ENCODE measurements at regions not wholly inside any gene's neighbourhood (a gene's known extent, or its start where the extent isn't known, plus 50 kb on each side); places are given as distances from the start of the nearest gene placed in this dataset.

DNA sequence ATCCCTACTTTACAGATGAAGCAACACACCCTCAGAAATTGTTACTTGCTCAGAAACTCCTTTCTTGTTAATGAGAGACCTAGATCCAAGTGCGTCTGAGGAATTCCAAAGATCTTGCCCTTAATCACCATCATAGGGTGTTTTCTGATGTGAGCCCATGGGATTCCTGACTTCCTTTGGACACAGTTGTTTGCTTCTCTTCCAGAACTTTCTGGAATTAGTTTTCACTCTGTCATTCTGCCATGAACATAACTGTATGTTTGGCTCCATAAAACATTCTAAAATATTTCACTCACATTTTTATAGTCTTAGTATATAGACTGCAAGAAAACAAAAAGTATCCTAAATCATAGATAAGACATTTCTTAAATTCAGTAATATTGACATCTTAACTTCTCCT lies 593.9 kb upstream of the SOX11 start:
- no peak overlapping the region for H3K4me3 ChIP-seq (ENCODE audit: low read length)
- TF ChIP-seq, protein P1, sequence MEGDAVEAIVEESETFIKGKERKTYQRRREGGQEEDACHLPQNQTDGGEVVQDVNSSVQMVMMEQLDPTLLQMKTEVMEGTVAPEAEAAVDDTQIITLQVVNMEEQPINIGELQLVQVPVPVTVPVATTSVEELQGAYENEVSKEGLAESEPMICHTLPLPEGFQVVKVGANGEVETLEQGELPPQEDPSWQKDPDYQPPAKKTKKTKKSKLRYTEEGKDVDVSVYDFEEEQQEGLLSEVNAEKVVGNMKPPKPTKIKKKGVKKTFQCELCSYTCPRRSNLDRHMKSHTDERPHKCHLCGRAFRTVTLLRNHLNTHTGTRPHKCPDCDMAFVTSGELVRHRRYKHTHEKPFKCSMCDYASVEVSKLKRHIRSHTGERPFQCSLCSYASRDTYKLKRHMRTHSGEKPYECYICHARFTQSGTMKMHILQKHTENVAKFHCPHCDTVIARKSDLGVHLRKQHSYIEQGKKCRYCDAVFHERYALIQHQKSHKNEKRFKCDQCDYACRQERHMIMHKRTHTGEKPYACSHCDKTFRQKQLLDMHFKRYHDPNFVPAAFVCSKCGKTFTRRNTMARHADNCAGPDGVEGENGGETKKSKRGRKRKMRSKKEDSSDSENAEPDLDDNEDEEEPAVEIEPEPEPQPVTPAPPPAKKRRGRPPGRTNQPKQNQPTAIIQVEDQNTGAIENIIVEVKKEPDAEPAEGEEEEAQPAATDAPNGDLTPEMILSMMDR (IDR thresholded peaks at IDR 0.05; ENCODE audit: insufficient read depth, low read depth, low read length, missing control alignments) = no peak
- DNase-seq (ENCODE audit: low read depth) = no peak

DNA sequence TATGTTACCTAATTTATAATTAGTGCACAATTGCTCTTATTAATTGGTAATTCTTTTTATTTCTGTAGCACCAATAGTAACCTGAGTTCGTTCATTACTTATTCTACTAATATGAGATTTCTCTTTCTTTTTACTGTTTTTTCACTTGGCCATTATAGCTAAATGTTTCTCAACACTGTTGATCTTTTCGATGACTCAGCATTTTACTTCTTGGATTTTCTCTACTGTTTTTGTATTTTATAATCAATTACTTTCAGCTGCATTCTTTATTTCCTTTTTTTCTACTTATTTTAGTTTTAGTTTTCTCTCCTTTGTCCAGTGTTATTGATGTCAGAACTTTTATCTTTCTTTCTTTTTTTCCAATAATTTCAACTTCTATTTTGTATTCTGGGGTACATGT lies 589.4 kb upstream of the SOX11 start:
- no peak for DNase-seq (ENCODE audit: low read depth)
- no peak overlapping the region for H3K4me3 ChIP-seq (ENCODE audit: low read length)
- TF ChIP-seq, protein P1 (IDR thresholded peaks at IDR 0.05; ENCODE audit: insufficient read depth, low read depth, low read length, missing control alignments) = no peak

DNA sequence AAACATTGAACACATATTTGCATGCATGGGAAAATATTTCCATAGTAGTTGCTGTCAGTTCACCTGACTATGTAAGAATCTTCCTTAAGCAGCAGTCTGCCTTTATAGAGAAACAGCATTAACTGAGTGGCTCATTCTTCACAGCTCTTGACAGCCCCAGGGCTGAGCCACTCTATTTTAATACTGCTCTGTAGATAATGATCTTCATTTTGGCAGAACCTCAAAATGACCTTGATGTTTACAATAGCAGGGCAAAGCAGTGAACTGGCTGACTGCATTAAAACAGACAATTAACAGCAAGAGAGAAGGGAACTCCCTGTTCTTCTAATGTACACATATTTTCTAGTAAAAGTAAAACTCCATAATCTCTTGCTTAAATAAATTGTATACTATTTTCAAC lies 580.6 kb upstream of the SOX11 start:
- no peak for DNase-seq (ENCODE audit: low read depth)
- TF ChIP-seq, protein P1 (IDR thresholded peaks at IDR 0.05; ENCODE audit: insufficient read depth, low read depth, low read length, missing control alignments) = no peak
- H3K4me3 ChIP-seq (ENCODE audit: low read length) = no peak overlapping the region

DNA sequence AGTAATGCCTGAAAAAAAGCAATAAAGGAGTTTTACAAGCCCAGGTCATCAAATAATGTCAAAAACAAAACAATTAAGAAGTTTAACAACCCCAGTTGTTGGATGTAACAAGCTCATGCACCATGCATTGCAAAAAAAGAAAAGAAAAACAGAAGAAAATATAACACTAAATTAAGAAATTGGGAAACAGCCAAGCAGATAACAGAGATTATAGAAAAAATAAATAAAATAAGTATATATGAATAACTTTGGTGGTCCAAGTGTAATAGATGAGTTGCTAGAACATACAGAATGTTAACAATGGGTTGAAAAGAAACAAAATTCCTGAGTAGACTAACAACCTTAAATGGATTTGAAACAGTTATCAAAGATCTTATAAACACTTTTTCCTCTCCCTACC lies 573.1 kb upstream of the SOX11 start:
- no peak for DNase-seq (ENCODE audit: low read depth)
- no peak overlapping the region for H3K4me3 ChIP-seq (ENCODE audit: low read length)

DNA sequence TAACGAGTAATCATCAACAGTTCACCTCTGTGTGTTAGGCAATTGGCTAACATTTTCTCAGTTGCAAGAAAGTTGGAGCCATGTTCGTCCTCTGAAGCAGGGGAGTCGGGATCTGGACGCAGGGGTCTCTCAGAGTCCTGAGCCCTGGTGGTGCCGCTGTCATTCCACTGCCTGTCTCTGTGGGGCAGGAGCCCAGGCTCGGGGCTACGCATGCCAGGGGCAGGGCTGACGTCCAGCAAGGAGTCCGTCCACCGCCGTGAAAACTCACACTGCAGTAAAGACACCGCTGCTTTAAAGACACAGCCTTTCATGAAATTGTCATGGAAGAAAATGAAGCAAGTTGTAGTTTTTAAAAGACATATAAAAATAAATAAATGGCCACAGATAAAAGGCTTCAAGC lies 571.1 kb upstream of the SOX11 start:
- TF ChIP-seq, protein P1 (IDR thresholded peaks at IDR 0.05; ENCODE audit: insufficient read depth, low read depth, low read length, missing control alignments) = no peak
- no peak overlapping the region for H3K4me3 ChIP-seq (ENCODE audit: low read length)
- DNase-seq (ENCODE audit: low read depth) = no peak

More for the DNA sequence above, 573.1 kb upstream of the SOX11 start:
- TF ChIP-seq, protein P1 (IDR thresholded peaks at IDR 0.05; ENCODE audit: insufficient read depth, low read depth, low read length, missing control alignments) = no peak

DNA sequence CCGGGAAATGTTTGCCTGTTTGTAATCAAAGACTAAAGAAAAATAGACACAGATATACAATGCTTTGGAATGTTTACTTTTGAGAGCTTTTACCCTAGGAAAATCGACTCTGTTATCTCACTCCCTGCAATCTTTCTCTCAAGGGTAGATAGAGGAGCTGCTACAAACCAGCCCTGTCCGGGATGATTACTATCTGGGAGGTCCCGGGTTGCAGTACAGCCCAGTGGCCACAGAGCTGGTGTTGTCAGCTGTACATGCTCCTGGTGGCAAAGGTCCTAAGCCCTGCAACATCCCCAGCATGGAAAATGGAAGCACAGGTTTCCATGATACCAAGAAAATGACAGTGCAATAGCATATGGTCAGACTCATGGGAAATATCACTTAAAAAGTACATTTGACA lies 570.5 kb upstream of the SOX11 start:
- peak; percentile 8 for DNase-seq (ENCODE audit: low read depth)

More for the DNA sequence above, 570.5 kb upstream of the SOX11 start:
- H3K4me3 ChIP-seq (ENCODE audit: low read length) = no peak overlapping the region
- TF ChIP-seq, protein P1 (IDR thresholded peaks at IDR 0.05; ENCODE audit: insufficient read depth, low read depth, low read length, missing control alignments) = peak; percentile 23

All from epithelial cell of esophagus (primary cell).